ENCODE measurements at regions not wholly inside any gene's neighbourhood (a gene's known extent, or its start where the extent isn't known, plus 50 kb on each side); places are given as distances from the start of the nearest gene placed in this dataset.

DNA sequence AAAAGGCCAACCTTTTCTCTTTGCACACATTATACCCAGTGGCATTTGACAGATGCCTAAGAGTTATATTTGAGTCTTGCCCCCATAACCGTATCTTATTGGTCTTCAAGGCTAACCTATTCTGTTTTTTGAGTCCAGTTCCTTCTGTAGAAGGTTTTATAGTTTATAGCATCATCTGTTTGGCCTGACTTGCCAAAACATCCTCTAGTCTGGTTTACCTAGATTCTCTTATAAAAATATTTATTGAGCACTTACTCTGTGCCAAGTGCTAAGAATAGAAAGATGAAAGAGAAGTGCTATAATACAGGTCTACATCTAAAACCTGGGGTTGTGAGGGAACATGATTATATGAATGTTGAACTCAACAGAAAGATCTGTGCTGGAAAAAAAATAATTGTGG is 55.9 kb upstream of the PIP4K2A start:
- TF ChIP-seq, protein P1, sequence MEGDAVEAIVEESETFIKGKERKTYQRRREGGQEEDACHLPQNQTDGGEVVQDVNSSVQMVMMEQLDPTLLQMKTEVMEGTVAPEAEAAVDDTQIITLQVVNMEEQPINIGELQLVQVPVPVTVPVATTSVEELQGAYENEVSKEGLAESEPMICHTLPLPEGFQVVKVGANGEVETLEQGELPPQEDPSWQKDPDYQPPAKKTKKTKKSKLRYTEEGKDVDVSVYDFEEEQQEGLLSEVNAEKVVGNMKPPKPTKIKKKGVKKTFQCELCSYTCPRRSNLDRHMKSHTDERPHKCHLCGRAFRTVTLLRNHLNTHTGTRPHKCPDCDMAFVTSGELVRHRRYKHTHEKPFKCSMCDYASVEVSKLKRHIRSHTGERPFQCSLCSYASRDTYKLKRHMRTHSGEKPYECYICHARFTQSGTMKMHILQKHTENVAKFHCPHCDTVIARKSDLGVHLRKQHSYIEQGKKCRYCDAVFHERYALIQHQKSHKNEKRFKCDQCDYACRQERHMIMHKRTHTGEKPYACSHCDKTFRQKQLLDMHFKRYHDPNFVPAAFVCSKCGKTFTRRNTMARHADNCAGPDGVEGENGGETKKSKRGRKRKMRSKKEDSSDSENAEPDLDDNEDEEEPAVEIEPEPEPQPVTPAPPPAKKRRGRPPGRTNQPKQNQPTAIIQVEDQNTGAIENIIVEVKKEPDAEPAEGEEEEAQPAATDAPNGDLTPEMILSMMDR (IDR thresholded peaks at IDR 0.05): no peak
- no peaks in the 10 kb centered on the region for H3K9me3 ChIP-seq
- no peak overlapping the region for H3K4me3 ChIP-seq
- ATAC-seq (no peak), FAIRE-seq (no peak), DNase-seq (no peak)
- intact Hi-C loops (cut with DNase I): no loop called here
- no peaks in the 10 kb centered on the region for H3K36me3 ChIP-seq
- peaks cover 0 to 8% (median 6%) of the 10 kb centered on the region in 3 donors for H3K4me1 ChIP-seq
- WGBS, 2 donors: 77 to 82% methylated on average over 1 of the region's 1 CpG
- H3K27me3 ChIP-seq: peaks cover 0 to 3% (median 0%) of the 10 kb centered on the region in 4 donors
- H3K27ac ChIP-seq: no peak overlapping the region

DNA sequence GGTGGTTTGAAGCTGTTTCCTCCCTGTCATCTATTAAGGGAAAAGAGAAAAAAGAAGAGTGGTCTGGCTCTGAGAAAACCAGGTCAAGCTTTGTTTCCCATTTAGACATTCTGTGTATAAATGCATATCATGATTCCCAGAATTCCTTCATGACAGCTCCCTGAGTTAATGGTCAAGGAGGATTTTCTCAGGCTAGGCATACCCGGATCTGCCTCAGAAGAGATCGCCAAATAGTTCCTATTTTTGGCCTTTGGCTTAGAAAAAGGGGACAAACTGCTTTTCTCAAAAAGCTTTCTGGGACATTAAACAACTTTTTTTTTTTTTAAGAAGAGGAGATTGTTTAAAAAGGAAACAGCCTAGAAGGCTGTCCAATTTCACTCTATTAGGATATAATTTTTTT is 53.5 kb upstream of the PIP4K2A start:
- intact Hi-C loops (cut with DNase I): no loop called here
- DNase-seq: no peak
- TF ChIP-seq, protein P1 (IDR thresholded peaks at IDR 0.05): no peak
- Histone ChIP-seq H3K4me3 (no peak overlapping the region), H3K9me3 (no peaks in the 10 kb centered on the region), H3K36me3 (no peaks in the 10 kb centered on the region), H3K4me1 (peaks cover 0 to 8% (median 6%) of the 10 kb centered on the region in 3 donors), H3K27me3 (no peaks in the 10 kb centered on the region), H3K27ac (no peak overlapping the region)
- 66 to 73% methylated on average over 2 of the region's 2 CpGs for WGBS, 2 donors
- no peak for ATAC-seq
- FAIRE-seq: no peak

DNA sequence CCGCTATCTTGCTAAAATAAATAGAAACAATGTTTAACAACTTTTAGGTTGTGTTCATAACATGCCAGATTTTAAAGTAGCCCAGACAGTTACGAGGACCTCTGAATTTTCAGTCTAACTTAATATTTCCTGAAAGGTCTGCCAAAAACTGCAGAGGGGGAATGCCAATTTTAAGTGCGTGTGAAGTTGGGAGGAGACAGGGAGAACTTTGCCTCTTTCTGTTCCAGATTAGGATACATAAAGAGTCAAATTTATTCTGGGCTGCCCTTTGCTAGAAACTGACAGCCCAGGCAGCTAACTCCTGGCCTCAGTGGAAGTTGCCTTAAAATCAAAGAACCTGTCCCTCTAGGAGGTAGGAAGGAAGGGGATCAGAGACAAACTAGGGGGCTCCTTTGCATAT is 52.3 kb upstream of the PIP4K2A start:
- H3K27ac ChIP-seq: no peak overlapping the region
- intact Hi-C loops (cut with DNase I): no loop called here
- no peaks in the 10 kb centered on the region for H3K36me3 ChIP-seq
- H3K9me3 ChIP-seq: no peaks in the 10 kb centered on the region
- WGBS, 2 donors: 22 to 27% methylated on average over 3 of the region's 3 CpGs
- peaks cover 0 to 8% (median 6%) of the 10 kb centered on the region in 3 donors for H3K4me1 ChIP-seq
- ATAC-seq (peak in 3 of 4 donors; percentile 16 to 62 (median 18)), FAIRE-seq (no peak), DNase-seq (no peak)
- no peaks in the 10 kb centered on the region for H3K27me3 ChIP-seq
- no peak overlapping the region for H3K4me3 ChIP-seq
- TF ChIP-seq, protein P1 (IDR thresholded peaks at IDR 0.05): no peak

DNA sequence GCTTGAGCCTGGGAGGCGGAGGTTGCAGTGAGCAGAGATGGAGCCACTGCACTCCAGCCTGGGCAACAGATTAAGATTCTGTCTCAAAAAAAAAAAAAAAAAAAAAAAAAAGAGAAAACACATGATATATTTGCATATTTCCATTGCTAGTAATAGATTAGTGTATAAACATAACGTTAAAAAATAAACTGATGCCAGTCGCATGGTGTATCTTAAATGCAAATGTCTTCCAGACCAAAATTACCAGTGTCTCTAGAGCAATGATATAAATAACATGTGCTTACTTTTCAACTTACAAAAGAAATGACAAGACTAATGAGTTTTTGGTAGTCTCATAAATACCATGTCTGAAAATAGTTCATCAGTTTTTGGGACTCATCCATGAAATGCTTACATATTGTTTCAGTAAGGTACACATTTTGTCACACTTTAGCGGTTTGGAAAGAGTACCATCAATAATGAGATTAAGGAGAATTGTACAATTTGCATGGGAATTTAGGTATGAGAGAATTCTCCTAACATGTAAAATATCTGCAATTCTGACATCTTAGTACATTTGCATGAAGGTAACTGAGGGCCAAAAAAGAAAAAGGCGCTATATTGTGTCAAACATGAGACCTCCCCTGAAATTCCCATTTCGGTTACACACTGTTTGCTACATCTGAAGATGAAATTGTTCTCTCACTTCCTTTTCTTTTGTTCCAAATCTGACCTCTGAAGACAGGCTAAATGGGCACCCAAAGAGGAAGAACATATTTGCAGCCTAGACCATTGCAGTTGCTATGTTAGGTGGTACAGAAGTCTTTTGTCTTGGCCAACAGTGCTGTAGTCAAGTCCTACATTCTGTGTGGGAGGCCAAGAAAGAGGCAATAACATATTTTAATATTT is 51.5 kb upstream of the PIP4K2A start:
- TF ChIP-seq, protein P1 (IDR thresholded peaks at IDR 0.05): no peak
- DNase-seq (no peak), ATAC-seq (peak in 2 of 4 donors; percentile 52 to 55), FAIRE-seq (no peak)
- Histone ChIP-seq H3K4me1 (peaks cover 0 to 8% (median 6%) of the 10 kb centered on the region in 3 donors), H3K9me3 (no peaks in the 10 kb centered on the region), H3K27me3 (no peaks in the 10 kb centered on the region), H3K4me3 (no peak overlapping the region), H3K36me3 (no peaks in the 10 kb centered on the region), H3K27ac (no peak overlapping the region)
- intact Hi-C loops (cut with DNase I): no loop called here
- 90 to 91% methylated on average over 6 of the region's 6 CpGs for WGBS, 2 donors

DNA sequence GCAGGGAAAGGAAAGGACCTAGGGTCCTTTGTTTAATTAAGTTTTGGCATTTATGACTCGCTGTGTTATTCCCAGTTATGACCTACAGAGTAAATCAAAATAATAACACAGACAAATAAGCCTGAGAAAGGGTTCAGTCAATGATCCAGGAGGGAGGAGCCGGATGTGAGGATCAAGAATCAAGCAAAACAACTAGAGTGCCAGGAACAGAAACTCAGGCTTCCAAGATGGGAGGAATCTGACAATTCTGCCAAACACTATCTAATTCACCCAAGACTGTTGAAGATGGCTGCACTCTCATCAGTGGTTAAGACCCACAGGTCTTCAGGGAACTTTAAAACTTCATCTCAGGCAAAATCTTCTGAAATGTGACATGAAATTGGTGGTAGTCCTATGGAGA is 50.3 kb upstream of the PIP4K2A start:
- no peak for ATAC-seq
- Histone ChIP-seq H3K27ac (no peak overlapping the region), H3K27me3 (no peaks in the 10 kb centered on the region), H3K9me3 (no peaks in the 10 kb centered on the region), H3K4me1 (peaks cover 0 to 8% (median 6%) of the 10 kb centered on the region in 3 donors), H3K4me3 (no peak overlapping the region), H3K36me3 (no peaks in the 10 kb centered on the region)
- FAIRE-seq: no peak
- DNase-seq: no peak
- intact Hi-C loops (cut with DNase I): no loop called here
- TF ChIP-seq, protein P1 (IDR thresholded peaks at IDR 0.05): no peak
- 80 to 86% methylated on average over 2 of the region's 2 CpGs for WGBS, 2 donors
